GM12873 (cell line): ENCODE measurements at regions not wholly inside any gene's neighbourhood (a gene's known extent, or its start where the extent isn't known, plus 50 kb on each side); places are given as distances from the start of the nearest gene placed in this dataset.

Source experiments
- TF ChIP-seq, protein P1 (sequence below): IDR thresholded peaks from 2 replicates; pipeline ENCODE4 v1.5.1; 2012; ENCODE audit warnings: low read depth, mild to moderate bottlenecking, moderate library complexity, low read length, control low read depth; ENCODE audit not compliant: insufficient read depth; ENCODE audit errors: missing control alignments

- TF ChIP-seq, protein P1, sequence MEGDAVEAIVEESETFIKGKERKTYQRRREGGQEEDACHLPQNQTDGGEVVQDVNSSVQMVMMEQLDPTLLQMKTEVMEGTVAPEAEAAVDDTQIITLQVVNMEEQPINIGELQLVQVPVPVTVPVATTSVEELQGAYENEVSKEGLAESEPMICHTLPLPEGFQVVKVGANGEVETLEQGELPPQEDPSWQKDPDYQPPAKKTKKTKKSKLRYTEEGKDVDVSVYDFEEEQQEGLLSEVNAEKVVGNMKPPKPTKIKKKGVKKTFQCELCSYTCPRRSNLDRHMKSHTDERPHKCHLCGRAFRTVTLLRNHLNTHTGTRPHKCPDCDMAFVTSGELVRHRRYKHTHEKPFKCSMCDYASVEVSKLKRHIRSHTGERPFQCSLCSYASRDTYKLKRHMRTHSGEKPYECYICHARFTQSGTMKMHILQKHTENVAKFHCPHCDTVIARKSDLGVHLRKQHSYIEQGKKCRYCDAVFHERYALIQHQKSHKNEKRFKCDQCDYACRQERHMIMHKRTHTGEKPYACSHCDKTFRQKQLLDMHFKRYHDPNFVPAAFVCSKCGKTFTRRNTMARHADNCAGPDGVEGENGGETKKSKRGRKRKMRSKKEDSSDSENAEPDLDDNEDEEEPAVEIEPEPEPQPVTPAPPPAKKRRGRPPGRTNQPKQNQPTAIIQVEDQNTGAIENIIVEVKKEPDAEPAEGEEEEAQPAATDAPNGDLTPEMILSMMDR = no peak
These were observed 133.9 kb upstream of the ZNF618 start for GRCh38 chr9:113741886-113742854.

DNA sequence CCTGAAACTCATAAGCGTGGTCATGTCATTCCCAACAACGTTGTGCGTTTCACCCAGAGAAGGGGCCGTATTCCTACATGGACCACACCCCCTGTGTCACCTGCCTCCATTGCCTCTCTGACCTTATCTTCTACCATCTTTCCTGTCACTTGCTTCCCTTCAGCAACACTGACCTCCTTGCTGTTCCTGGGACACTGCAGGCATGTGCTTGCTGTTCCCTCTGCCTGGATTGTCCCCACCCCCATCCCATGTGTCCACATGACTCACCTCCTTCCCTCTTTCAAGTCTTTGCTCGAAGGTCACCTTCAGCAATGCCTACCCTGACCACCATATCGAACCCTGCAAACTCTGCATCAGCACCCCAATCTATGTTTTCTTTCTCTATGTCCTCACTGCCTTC is 133.2 kb upstream of the ZNF618 start:
- TF ChIP-seq, protein P1 = no peak

DNA sequence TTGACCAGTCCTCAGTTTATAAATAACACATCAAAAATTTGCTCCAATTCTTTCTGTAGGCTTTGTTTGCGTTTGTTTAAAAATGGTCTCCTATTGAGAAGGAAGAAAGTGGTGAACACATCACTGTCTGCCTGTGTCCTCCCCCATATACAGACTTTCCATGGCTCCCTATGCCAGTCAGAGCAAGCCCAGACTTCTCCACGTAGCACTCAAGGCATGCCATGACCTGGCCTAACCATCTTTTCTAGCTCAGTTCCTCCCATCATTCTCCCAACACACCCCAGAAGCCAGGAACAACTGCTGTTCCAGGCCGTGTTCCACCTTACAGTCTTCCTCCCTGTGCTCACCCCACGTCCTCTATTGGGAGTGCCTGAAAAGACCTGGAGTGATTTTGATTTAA is 129.6 kb upstream of the ZNF618 start:
- TF ChIP-seq, protein P1 = no peak

- TF ChIP-seq, protein P1 = no peak
These were observed 128.0 kb upstream of the ZNF618 start for GRCh38 chr9:113748135-113748534.

- TF ChIP-seq, protein P1 = no peak
These were observed 122.5 kb upstream of the ZNF618 start for GRCh38 chr9:113753398-113754119.

GRCh38 chr9:113754739-113755138 is 121.4 kb upstream of the ZNF618 start:
- TF ChIP-seq, protein P1 = no peak

GRCh38 chr9:113755433-113755832 is 120.7 kb upstream of the ZNF618 start:
- TF ChIP-seq, protein P1 = no peak
